ENCODE measurements at regions not wholly inside any gene's neighbourhood (a gene's known extent, or its start where the extent isn't known, plus 50 kb on each side); places are given as distances from the start of the nearest gene placed in this dataset.

- H3K9me3 ChIP-seq, result no peaks in the 10 kb centered on the region
- H3K36me3 ChIP-seq, result no peaks in the 10 kb centered on the region
- H3K27ac ChIP-seq, result no peak overlapping the region
- no peak for FAIRE-seq
- no peak for TF ChIP-seq CTCF (IDR thresholded peaks at IDR 0.05)
- H3K4me3 ChIP-seq, result no peak overlapping the region
- no peak for ATAC-seq
- 26 to 31% methylated on average over 1 of the region's 1 CpG for WGBS, 2 donors
- intact Hi-C loops (cut with DNase I), result no loop called here
- no peaks in the 10 kb centered on the region for H3K27me3 ChIP-seq
- H3K4me1 ChIP-seq, result no peaks in the 10 kb centered on the region
- DNase-seq, result no peak
Measured at GRCh38 chr10:106313041-106313440, 851.5 kb downstream of the SORCS1 start.

- ATAC-seq (no peak), FAIRE-seq (no peak), DNase-seq (no peak)
- H3K4me1 ChIP-seq, result no peaks in the 10 kb centered on the region
- WGBS, 2 donors, result 29 to 40% methylated on average over 1 of the region's 1 CpG
- intact Hi-C loops (cut with DNase I), result no loop called here
- H3K27ac ChIP-seq, result no peak overlapping the region
- no peaks in the 10 kb centered on the region for H3K36me3 ChIP-seq
- no peak overlapping the region for H3K4me3 ChIP-seq
- H3K9me3 ChIP-seq, result no peaks in the 10 kb centered on the region
- no peak for TF ChIP-seq CTCF (IDR thresholded peaks at IDR 0.05)
- no peaks in the 10 kb centered on the region for H3K27me3 ChIP-seq
Measured at GRCh38 chr10:106312087-106312486, 852.4 kb downstream of the SORCS1 start.

- Histone ChIP-seq H3K4me1 (no peaks in the 10 kb centered on the region), H3K27ac (no peak overlapping the region), H3K9me3 (no peaks in the 10 kb centered on the region), H3K4me3 (no peak overlapping the region), H3K36me3 (no peaks in the 10 kb centered on the region), H3K27me3 (no peaks in the 10 kb centered on the region)
- TF ChIP-seq CTCF (IDR thresholded peaks at IDR 0.05), result no peak
- no peak for FAIRE-seq
- DNase-seq, result no peak
- ATAC-seq, result no peak
- WGBS, 2 donors, result 43 to 48% methylated on average over 4 of the region's 4 CpGs
- intact Hi-C loops (cut with DNase I), result no loop called here
Measured at GRCh38 chr10:106311590-106311989, 852.9 kb downstream of the SORCS1 start.

- WGBS, 2 donors, result 57 to 59% methylated on average over 2 of the region's 2 CpGs
- H3K4me1 ChIP-seq, result no peaks in the 10 kb centered on the region
- no peaks in the 10 kb centered on the region for H3K27me3 ChIP-seq
- no peak overlapping the region for H3K4me3 ChIP-seq
- intact Hi-C loops (cut with DNase I), result no loop called here
- H3K27ac ChIP-seq, result no peak overlapping the region
- no peak for ATAC-seq
- FAIRE-seq, result no peak
- no peaks in the 10 kb centered on the region for H3K9me3 ChIP-seq
- no peak for TF ChIP-seq CTCF (IDR thresholded peaks at IDR 0.05)
- no peak for DNase-seq
- H3K36me3 ChIP-seq, result no peaks in the 10 kb centered on the region
Measured at GRCh38 chr10:106310596-106310995, 853.9 kb downstream of the SORCS1 start.

- Histone ChIP-seq H3K27me3 (no peaks in the 10 kb centered on the region), H3K4me1 (no peaks in the 10 kb centered on the region), H3K9me3 (no peaks in the 10 kb centered on the region), H3K27ac (no peak overlapping the region), H3K36me3 (no peaks in the 10 kb centered on the region), H3K4me3 (no peak overlapping the region)
- intact Hi-C loops (cut with DNase I), result no loop called here
- no peak for TF ChIP-seq CTCF (IDR thresholded peaks at IDR 0.05)
- DNase-seq, result no peak
- FAIRE-seq, result no peak
- 66 to 76% methylated on average over 2 of the region's 2 CpGs for WGBS, 2 donors
- ATAC-seq, result no peak
Measured at GRCh38 chr10:106309376-106309775, 855.1 kb downstream of the SORCS1 start.
